ENCODE measurements at regions not wholly inside any gene's neighbourhood (a gene's known extent, or its start where the extent isn't known, plus 50 kb on each side); places are given as distances from the start of the nearest gene placed in this dataset.

DNA sequence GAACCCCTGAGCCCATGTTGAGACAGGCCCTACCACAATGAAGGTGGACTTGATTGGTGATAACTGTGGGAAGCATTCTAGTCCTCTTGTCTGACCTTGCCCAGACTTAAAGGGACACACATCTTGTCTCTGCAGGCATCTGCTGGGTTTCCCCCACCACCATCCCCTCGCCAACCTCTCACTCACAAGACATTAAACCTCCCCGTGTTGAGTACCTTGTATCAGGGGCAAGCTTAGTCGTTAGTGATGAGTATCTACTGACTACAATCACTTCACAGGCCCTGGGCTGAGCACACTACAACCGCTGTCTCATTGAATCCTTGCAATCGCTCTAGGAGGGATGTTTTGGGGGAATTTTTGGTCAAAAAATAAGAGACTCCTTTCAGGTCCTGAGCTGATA is 86.0 kb downstream of the ICOS start:
- 92 to 95% methylated on average over 5 of the region's 5 CpGs for WGBS, 2 donors
- no peak for DNase-seq (ENCODE audit: low spot score in 2 of 2)
- H3K4me3 ChIP-seq (ENCODE audit: low read depth, poor library complexity, severe bottlenecking): no peak overlapping the region
- TF ChIP-seq POLR2A (IDR thresholded peaks at IDR 0.05) (no peak), CTCF (IDR thresholded peaks at IDR 0.05) (no peak)
- intact Hi-C loops (cut with DNase I; ENCODE audit: low total_unique reads): no loop called here

GRCh38 chr2:204023088-204023487 is 86.5 kb downstream of the ICOS start:
- WGBS, 2 donors: 81 to 90% methylated on average over 1 of the region's 1 CpG
- intact Hi-C loops (cut with DNase I; ENCODE audit: low total_unique reads): no loop called here

DNA sequence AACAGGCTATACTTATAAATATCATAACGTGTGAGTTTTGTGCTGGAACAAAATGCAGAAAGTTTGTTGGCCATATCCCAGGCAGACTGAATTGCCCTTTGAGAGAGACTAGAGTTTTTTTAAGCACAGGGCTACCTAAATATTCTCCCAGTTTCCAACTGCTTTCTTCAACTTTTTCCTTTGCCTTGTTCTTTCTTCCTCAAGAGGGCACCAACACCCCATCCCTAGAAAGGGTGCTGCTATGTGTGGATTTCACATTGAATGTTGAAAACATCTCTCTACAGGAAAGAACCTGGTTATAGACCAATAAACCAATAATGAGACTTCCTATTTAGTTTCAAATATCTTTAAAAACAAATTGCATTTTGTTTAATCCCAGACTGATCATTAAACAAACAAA is 87.9 kb downstream of the ICOS start:
- 14 to 18% methylated on average over 1 of the region's 1 CpG for WGBS, 2 donors
- no peak for DNase-seq (ENCODE audit: low spot score in 2 of 2)
- no peak for TF ChIP-seq CTCF (IDR thresholded peaks at IDR 0.05)
- TF ChIP-seq POLR2A (IDR thresholded peaks at IDR 0.05): no peak
- intact Hi-C loops (cut with DNase I; ENCODE audit: low total_unique reads): no loop called here
- H3K4me3 ChIP-seq (ENCODE audit: low read depth, poor library complexity, severe bottlenecking): no peak overlapping the region

More at GRCh38 chr2:204023088-204023487, 86.5 kb downstream of the ICOS start:
- TF ChIP-seq POLR2A (IDR thresholded peaks at IDR 0.05): no peak
- H3K4me3 ChIP-seq (ENCODE audit: low read depth, poor library complexity, severe bottlenecking): no peak overlapping the region
- no peak for DNase-seq (ENCODE audit: low spot score in 2 of 2)

- H3K4me3 ChIP-seq (ENCODE audit: low read depth, poor library complexity, severe bottlenecking): no peak overlapping the region
- no peak for DNase-seq (ENCODE audit: low spot score in 2 of 2)
- 75 to 83% methylated on average over 6 of the region's 6 CpGs for WGBS, 2 donors
- TF ChIP-seq POLR2A (IDR thresholded peaks at IDR 0.05) (no peak), CTCF (IDR thresholded peaks at IDR 0.05) (no peak)
- intact Hi-C loops (cut with DNase I; ENCODE audit: low total_unique reads): no loop called here
These were observed 88.4 kb downstream of the ICOS start for GRCh38 chr2:204024906-204025475.

GRCh38 chr2:204026294-204026693 is 89.7 kb downstream of the ICOS start:
- no peak for DNase-seq (ENCODE audit: low spot score in 2 of 2)
- intact Hi-C loops (cut with DNase I; ENCODE audit: low total_unique reads): no loop called here
- WGBS, 2 donors: 87 to 90% methylated on average over 3 of the region's 3 CpGs
- H3K4me3 ChIP-seq (ENCODE audit: low read depth, poor library complexity, severe bottlenecking): no peak overlapping the region
- no peak for TF ChIP-seq CTCF (IDR thresholded peaks at IDR 0.05)
- no peak for TF ChIP-seq POLR2A (IDR thresholded peaks at IDR 0.05)

- TF ChIP-seq CTCF (IDR thresholded peaks at IDR 0.05) (no peak), POLR2A (IDR thresholded peaks at IDR 0.05) (no peak)
- H3K4me3 ChIP-seq (ENCODE audit: low read depth, poor library complexity, severe bottlenecking): no peak overlapping the region
- WGBS, 2 donors: 32 to 43% methylated on average over 3 of the region's 3 CpGs
- intact Hi-C loops (cut with DNase I; ENCODE audit: low total_unique reads): no loop called here
- no peak for DNase-seq (ENCODE audit: low spot score in 2 of 2)
These were observed 90.5 kb downstream of the ICOS start for GRCh38 chr2:204027091-204027490.

All from lower leg skin (tissue), 4 donors.